ENCODE measurements at regions not wholly inside any gene's neighbourhood (a gene's known extent, or its start where the extent isn't known, plus 50 kb on each side); places are given as distances from the start of the nearest gene placed in this dataset.

GRCh38 chr6:119506631-119507174 lies 157.1 kb upstream of the MAN1A1 start:
- no peak for TF ChIP-seq NR1H2 (CRISPR knock-in tag; IDR thresholded peaks at IDR 0.05)
- TF ChIP-seq CTCF (IDR thresholded peaks at IDR 0.05) = no peak
- no peak for TF ChIP-seq ATF6 (CRISPR knock-in tag; IDR thresholded peaks at IDR 0.05)
- TF ChIP-seq AFF4 (CRISPR knock-in tag; IDR thresholded peaks at IDR 0.05; ENCODE audit: borderline replicate concordance) = no peak
